OCI-M1 (cell line): ENCODE measurements at regions not wholly inside any gene's neighbourhood (a gene's known extent, or its start where the extent isn't known, plus 50 kb on each side); places are given as distances from the start of the nearest gene placed in this dataset.

Source experiments
- DNase-seq: peaks from one replicate; lab custom pipeline; 2025; lab: John Stamatoyannopoulos, UW

DNA sequence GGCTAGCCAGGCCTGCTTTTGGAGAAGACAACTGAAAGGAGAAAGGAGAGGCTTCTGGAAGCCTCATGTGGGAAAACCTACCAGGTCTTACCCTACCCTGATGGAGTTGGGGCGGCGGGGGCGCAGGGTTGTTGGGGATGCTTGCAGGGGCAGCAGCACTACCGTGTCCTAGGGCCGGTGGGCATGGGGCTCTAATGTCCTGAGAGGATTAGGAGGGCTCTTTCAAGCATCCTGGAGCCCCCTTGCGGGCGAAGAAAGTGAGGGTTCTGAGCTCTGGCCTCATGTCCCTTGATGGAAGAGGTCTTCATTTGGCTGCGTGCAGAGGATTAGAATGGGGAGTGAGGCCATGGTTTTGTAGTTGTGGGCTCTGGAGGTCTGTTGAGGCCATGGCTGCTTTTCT is 86.9 kb upstream of the PITX1 start:
- no peak for DNase-seq

GRCh38 chr5:135119481-135119880 is 85.5 kb upstream of the PITX1 start:
- DNase-seq, result peak; percentile 51

- no peak for DNase-seq
Observed at GRCh38 chr5:135117590-135117989, 83.6 kb upstream of the PITX1 start.

DNA sequence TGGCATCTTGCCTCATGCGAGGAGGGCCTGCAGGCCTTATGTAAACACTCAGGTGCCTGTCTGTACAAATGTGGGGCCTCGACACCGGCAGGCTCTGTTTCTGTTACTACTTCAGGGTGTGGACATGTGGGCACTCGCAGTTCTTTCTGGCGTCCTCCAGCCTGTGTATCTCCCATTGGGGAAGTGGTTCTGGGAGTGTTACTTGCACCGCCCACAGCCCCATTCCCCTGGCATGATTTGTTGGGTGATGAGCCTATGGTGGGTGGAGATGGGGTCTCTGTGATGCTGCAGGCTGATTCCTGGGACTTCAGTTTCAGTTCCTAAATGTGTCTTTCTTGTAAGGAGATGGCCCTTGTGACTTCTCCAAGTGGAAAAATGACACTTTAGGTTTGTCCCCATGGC is 82.1 kb upstream of the PITX1 start:
- DNase-seq, result peak; percentile 27

DNA sequence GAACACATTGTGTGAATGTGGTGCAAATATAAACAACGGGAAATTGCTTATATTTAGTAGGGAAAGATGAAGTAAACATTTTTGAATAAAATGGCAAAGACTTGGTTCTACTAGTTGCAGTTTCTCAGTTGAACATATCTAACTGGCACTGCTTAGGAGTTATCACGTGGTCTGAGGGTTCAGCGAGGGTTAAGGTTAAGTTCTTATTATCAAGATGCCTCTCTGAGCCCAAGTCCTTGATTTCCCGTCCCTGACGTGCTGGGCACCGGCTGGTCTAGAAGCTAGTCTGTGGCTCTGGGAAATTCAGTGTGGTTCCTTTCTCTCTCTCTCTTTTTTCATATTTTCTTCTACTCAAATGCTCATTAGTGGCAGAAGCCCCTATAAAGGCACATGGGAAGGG is 81.6 kb upstream of the PITX1 start:
- DNase-seq, result no peak

DNA sequence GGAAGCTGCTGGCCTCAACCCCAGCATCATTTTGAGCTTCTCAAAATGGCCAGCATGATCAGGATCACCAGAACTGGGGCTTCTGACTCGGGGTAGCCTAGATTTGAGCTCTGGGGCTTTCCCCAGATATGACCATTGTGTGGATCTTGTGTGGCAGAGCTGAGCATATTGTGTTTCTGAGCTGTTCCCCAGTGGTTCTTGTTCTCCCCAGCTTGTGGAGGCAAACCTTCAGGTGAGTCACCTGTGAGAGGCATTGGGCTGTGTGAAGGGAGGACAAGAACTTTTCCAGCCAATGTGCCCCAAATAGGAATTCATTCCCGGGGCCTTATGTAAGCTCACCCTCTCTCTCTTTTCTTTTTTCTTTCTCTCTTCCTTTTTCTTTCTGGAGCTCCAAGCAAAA is 80.7 kb upstream of the PITX1 start:
- DNase-seq, result no peak

DNA sequence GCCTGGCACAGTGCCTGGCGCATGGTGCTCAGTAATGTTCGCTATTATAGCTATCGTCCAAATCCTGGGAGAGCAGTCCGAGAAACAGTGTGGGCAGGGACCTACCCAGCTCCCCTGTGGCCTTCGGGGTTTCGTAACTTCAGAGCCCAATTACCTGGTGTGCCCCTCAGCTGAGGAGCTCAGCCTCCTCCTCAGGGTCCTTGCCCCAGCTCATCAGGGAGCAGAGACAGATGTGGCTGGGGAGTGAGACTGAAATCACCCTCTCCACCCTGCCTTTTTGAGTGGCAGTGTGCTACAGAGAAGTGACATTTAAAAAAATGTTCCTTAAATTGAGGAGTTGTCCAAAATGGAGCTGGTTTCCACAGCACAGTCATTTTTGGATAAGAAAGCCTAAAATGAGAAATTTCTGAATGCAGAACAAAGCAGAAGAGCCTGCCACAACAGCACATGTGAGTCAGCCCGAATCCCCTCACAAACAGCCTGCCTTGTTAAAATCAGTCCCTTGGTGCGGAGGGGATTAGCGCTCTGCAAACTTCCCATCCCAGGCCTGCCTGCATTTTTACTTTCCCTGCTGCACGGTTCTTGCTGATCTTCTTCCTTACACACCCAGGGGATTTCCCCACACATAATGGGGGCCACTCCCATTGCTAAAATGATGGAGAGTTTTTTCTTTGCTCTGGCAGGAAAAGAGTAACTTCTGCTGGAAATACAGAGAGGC is 78.1 kb upstream of the PITX1 start:
- no peak for DNase-seq

GRCh38 chr5:135110785-135111596 is 77.0 kb upstream of the PITX1 start:
- no peak for DNase-seq

DNA sequence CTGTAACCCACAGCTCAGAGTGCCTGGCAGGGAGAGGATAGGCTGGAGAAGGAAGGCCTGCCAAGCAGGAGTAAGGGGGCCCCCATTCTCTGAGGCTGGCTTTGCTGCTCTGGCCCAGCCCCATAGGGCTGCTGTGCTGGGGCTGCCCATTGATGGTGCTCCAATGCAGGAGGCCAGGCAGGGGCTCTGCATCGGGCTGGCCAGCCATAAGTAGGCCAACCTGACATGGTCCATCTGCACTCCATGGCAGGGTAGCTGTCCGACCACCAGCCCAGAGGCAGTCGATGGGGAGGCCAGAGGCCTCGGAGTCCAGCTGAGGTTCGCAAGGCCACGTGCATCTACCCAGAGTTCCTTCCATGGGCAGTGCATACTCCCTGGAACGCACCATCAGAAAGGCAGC is 75.0 kb upstream of the PITX1 start:
- no peak for DNase-seq

DNA sequence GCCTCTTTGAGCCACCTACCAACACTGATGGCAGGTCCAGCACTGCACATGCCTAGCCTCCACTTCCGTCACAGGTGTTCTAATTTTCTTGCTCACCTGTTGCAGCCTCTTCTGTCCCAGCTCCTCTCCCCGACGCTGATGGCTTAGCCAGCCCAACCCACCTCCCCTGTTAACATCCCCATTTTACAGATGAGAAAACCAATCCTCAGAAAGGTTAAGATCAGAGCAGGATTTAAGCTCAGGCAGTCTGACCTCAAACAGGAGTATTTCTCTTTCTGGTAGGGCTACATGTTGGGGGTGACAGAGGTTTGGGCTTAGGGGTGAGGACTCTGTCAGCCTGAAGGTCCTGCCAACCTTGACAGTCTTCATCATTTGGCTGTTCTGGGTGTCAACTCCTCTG is 74.5 kb upstream of the PITX1 start:
- no peak for DNase-seq

DNA sequence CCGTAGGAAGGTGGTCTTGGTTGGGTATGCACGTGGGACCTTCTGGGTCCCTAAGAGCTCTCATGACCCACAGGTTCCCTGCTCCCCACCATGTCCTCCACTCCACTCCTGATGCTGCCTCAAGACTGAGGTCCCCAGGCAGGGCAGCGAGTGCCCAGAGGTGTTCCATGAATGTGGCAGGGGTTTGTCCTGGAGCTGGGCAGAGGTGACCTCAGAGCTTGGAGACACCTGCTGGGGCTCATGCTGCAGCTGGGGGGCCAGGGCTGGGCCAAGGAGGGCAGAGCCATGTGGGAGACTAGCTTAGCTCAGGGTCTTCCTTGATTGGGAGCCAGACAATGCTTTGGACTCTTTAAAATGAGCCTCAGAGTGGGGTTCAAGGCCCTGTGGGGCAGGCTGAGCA is 74.0 kb upstream of the PITX1 start:
- DNase-seq, result no peak

DNA sequence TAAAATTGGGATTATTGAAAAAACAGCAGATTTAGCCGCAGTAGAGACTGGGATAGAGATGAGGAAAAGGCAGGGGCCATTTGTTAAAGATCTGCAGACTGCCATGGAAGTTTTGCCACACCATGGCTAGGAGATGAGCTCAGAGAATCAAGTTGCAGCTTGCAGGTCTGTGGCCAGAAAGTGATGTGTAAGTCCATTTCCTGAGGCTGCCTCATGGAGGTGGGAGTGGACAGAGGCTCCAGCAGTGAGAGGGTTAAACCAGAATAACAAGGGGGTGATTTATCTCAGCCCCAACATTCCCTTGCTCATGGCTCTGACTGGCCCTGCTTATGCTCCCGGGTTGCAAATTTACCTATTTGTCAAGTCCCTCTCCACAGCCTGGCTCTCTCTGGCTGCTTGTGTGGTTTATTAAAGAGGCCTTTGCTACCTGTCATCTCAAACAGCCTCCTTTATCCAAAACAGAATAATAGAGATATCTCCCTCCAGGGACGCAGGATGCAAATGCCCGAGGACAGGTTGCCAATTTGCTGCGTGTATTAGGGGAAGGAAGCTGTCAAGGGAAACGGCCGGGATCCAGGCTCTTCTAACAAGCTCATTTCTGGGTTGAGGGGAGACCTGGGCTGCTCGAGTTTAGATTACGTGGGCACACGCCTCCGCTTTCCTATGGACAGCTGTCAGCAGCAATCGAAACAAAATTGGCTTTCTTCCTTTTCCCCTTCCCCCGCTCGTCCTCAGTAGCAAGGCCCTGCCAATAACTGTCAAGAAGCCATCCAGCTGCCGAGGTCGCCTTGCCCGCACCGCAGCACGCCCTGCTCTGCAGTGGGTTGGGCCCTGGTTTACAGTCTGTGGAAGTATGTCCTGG is 72.8 kb upstream of the PITX1 start:
- DNase-seq, result no peak

- DNase-seq, result no peak
Observed at GRCh38 chr5:135106136-135106535, 72.1 kb upstream of the PITX1 start.

DNA sequence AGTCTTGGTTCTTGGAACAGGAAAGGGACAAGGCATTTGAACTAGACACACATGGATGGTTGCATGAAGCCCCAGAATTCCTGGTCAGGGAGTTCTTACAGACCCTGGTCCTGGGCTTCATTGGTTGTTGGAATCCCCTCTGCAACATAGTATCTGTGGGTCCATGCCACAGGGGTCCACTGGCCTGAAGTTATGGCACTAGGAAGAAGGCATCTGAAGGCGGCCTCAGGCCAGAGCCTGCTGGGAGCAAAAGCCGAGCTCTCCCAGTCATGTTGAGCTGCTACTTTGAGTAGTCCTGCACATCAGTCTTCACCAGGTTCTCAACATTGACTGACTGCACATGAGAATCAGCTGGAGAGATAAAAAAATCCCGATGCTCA is 71.1 kb upstream of the PITX1 start:
- DNase-seq, result no peak

DNA sequence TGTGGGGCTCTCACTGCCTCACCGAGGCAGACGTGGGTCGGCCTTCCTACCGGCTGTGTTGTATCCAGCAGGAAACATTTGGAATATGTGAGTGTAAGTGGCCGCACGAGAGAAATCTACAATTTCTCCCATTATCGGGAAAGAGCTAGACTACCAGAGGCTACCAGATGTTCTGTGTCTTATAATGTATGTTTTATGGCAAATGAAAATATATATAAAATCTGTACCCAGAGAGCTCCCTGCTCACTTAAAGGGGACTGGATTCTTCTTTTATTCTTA is 69.5 kb upstream of the PITX1 start:
- DNase-seq, result no peak

DNA sequence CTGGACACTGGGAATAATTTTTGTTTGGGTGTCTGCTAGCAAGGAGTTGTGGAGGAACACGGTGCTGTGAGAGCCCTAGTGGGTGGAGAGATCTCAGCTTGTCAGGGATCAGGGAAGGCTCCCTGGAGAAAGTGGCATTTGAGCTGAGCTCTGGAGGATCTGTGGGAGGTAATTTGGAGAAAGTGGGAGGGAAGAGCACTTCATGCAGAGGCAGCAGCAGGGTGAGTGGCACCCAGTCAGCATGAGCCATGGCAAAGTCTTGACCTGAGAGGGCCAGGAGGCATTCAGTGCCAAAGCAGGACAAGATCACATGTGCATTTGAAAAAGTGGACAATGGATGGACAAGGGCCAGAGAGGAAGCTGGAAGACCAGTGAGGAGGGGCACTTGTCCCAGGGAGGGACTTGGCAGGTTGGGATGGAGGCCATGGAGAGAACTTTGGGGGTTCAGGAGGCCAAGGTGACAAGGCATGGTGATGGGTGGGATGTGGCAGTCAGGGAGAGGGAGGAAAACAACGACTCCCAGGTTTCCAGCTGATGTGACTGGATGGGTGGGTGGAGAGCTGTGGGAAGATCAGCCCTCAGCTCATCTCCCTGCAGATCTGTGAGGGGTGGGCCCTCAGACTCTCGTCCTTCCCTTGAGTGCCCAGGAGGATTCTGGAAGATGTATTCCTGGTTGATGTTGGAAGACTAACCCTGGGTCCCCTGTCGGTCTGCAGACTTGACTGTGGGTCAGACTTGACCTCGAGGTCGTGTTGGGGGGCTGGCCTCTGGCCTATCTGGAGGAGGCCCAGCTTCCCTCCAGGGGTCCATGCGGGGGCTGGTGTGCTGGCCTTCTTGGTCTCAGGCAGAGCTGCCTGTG is 68.9 kb upstream of the PITX1 start:
- no peak for DNase-seq

DNA sequence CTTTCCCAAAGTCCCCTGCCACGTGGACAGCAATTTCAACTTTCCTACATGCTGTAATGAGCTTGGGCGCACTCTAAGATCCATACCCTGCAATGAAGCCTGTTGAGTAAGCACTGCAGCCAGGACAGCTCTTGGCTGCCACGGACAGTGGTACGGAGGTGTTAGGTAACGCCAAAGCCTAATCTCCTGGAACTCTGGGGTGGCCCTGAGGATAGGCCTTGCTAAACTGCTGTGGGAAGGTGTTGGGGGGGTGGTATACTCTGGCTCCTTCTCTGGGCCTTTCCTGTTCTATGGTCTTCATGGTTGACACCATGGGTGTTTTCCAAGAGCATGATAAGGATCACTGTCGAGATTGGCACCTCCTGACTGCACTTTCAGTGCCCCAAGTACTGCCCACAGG is 66.4 kb upstream of the PITX1 start:
- no peak for DNase-seq

DNA sequence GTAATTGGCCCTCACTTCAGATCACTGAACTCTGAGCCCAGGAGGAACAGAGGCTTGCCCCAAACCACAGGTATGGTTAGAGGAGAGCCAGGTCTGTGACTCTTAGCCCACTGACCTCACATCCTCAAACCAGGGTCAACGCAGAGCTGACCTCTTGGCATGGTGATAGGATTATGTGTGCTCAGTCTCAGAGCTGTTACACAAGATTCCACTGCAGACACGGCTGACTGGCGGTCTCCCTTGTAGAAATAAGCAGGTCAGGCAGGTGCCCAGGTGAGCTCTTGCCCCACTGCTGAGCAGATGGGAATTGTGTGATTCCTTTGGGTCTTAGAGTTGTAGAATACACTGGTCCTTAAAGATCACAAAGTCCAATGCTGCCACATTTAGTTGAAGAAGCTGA is 66.0 kb upstream of the PITX1 start:
- DNase-seq, result no peak

- no peak for DNase-seq
Observed at GRCh38 chr5:135097390-135097789, 63.4 kb upstream of the PITX1 start.

GRCh38 chr5:135095871-135096270 is 61.8 kb upstream of the PITX1 start:
- DNase-seq, result no peak

DNA sequence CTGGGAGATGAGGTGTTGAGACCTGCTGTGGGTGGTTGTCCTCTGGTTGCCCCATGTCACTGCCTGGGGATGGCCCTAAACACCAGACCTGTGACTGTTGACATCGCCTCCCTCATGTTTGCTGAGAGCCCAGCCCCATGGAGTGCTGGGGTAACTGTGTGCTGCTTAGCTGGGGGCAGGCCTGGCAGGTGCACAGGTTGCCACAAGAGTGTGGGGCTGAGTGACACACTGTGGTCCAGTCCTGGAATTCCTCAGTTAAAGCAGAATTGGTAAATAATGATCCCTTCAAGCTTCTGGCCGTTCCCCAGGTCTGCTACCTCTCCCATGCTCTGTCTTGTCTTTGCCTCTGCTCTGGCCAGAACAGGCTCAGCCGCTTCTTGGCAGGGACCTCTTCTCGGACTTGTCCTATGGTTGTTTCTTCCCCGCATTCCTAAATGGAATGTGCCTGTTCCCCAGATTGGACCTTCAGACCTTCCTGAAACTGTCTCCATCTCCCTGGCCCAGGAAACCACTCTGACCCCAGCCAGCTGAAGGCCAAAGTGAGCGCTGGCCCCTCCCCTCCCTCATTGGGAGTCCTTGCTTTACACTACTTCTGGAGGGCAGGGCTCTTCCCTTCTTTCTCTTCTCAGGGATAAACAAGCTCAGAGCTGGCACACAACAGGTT is 61.2 kb upstream of the PITX1 start:
- DNase-seq, result no peak
